Memory B cell (primary cell): ENCODE measurements at regions not wholly inside any gene's neighbourhood (a gene's known extent, or its start where the extent isn't known, plus 50 kb on each side); places are given as distances from the start of the nearest gene placed in this dataset.
"Not testable (repeated sequence)": the region's sequence is repeated elsewhere in the genome, so short reads cannot be mapped to it uniquely, and the experiment has no call there.

Source experiments
- ATAC-seq: fragments of 150-1000 bp; cut with Tn5 transposase; 2 replicates; pipeline ENCODE4 v1.10.0; 2021; ENCODE audit warnings: low read depth, mild to moderate bottlenecking, moderate library complexity
- DNase-seq, 2 donors: peaks; one replicate each; pipeline ENCODE4 v3.0.0; 2022; ENCODE audit warnings: low spot score in 2 of 2
- H3K27ac Mint-ChIP-seq: one replicate; pipeline ENCODE4 v1.8.0; 2022; ENCODE audit warnings: mild to moderate bottlenecking, moderate library complexity, mixed read lengths
- H3K27me3 Mint-ChIP-seq: one replicate; pipeline ENCODE4 v1.8.0; 2022; ENCODE audit warnings: mixed read lengths
- H3K36me3 Mint-ChIP-seq: one replicate; pipeline ENCODE4 v1.8.0; 2022; ENCODE audit warnings: mild to moderate bottlenecking, mixed read lengths
- H3K4me1 Mint-ChIP-seq: one replicate; pipeline ENCODE4 v1.8.0; 2022; ENCODE audit warnings: mixed read lengths
- H3K4me3 Mint-ChIP-seq: one replicate; pipeline ENCODE4 v1.8.0; 2022; ENCODE audit warnings: mild to moderate bottlenecking, moderate library complexity, mixed read lengths
- H3K9me3 Mint-ChIP-seq: one replicate; pipeline ENCODE4 v1.8.0; 2022; ENCODE audit warnings: mixed read lengths

DNA sequence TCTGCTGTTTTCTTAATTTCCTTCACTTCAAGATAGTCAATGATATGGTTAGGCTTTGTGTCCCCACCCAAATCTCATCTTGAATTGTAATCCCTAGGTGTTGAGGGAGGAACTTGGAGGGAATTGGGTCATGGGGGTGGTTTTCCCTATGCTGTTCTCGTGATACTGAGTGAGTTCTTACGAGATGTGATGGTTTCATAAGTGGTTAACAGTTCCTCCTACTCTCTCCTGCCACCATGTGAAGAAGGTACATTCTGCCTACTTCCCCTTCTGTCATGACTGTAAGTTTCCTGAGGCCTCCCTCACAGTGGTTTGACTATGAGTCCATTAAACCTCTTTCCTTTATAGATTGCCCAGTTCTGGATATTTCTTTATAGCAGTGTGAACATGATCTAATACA is 74.0 kb upstream of the SAMSN1 start:
- ATAC-seq, result peak; percentile 51

DNA sequence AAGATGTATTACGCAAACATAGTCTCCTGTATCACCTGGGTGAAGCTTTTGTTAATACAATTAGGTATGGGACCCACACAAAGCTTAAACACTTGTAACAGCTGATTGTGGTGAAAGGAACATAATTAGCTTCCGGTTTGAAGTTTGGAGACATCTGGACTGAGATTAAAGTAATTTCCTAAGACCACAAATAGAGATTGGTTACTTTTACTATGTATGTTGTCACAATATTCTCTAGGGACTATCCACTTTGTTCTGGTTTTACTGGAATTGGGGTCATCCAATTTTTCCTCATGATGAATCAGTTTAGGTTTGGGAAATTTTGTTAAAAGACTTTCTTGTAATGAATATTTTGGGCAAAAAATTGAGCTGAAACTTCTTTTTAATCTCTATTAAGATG is 71.8 kb upstream of the SAMSN1 start:
- peaks cover 6% of the 10 kb centered on the region for H3K9me3 Mint-ChIP-seq
- peak overlapping the region; percentile 86 for H3K27ac Mint-ChIP-seq
- peak; percentile 18 for ATAC-seq
- H3K27me3 Mint-ChIP-seq, result no peaks in the 10 kb centered on the region
- no peak for DNase-seq
- no peaks in the 10 kb centered on the region for H3K36me3 Mint-ChIP-seq
- H3K4me1 Mint-ChIP-seq, result peaks cover 26% of the 10 kb centered on the region
- no peak overlapping the region for H3K4me3 Mint-ChIP-seq

More for the DNA sequence above, 74.0 kb upstream of the SAMSN1 start:
- Mint-ChIP-seq H3K4me3 (no peak overlapping the region), H3K9me3 (peaks cover 8% of the 10 kb centered on the region), H3K4me1 (peaks cover 28% of the 10 kb centered on the region), H3K27ac (no peak overlapping the region), H3K27me3 (no peaks in the 10 kb centered on the region), H3K36me3 (no peaks in the 10 kb centered on the region)
- no peak for DNase-seq

DNA sequence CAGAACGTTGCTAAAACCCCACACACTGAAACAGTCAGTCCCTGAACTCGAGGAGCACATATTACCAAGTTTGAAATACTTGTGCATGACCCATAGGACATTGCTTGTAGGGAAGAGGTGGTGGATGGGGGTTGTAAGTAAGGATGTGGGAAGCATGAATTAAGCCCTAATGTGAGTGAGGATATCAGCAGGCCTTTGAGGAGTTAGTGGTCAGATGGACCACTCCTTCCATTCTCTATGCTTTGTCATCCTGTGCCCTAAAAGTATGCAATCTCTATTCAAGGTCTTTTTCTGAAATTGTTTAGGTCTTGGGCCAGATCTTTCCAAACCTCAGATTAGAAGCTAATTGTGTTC is 70.9 kb upstream of the SAMSN1 start:
- Mint-ChIP-seq H3K4me3 (peak overlapping the region; percentile 45), H3K36me3 (no peaks in the 10 kb centered on the region), H3K9me3 (peaks cover 2% of the 10 kb centered on the region), H3K27ac (peak overlapping the region; percentile 86), H3K4me1 (peaks cover 26% of the 10 kb centered on the region), H3K27me3 (no peaks in the 10 kb centered on the region)
- DNase-seq (no peak), ATAC-seq (no peak)

DNA sequence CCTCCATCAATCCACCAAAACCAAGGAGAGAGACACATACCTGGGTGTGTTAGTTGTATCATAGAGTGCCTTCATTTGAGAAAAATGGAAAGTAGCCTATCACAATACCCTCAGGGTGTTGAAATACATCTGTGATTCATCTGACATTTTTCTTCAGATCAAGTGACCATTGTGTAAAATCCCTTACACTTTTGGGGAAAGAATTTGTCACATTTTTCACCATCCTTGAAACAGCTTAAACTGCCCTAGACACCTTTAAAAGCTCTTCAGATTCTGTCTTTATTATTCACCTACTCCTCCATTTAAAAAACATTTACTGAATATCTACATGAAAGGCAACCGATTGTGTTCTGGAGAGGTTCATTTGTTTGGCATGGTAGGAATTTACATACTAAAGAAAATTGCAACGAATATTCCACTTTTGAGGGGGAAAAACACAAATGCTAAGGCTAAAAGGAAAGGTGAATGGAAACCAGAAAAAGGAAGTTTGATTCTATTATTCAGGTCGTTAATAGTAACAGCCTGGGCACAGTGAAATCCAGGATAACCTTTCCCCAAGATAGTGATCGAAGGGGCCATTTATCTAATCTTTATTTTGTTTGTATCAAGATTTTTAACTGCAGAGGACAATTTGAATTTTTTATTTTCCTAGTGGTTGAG is 70.4 kb upstream of the SAMSN1 start:
- Mint-ChIP-seq H3K4me3 (peak overlapping the region; percentile 45), H3K27ac (peak overlapping the region; percentile 86), H3K36me3 (no peaks in the 10 kb centered on the region), H3K9me3 (peaks cover 2% of the 10 kb centered on the region), H3K4me1 (peaks cover 26% of the 10 kb centered on the region), H3K27me3 (no peaks in the 10 kb centered on the region)
- no peak for DNase-seq
- ATAC-seq, result peak; percentile 40

DNA sequence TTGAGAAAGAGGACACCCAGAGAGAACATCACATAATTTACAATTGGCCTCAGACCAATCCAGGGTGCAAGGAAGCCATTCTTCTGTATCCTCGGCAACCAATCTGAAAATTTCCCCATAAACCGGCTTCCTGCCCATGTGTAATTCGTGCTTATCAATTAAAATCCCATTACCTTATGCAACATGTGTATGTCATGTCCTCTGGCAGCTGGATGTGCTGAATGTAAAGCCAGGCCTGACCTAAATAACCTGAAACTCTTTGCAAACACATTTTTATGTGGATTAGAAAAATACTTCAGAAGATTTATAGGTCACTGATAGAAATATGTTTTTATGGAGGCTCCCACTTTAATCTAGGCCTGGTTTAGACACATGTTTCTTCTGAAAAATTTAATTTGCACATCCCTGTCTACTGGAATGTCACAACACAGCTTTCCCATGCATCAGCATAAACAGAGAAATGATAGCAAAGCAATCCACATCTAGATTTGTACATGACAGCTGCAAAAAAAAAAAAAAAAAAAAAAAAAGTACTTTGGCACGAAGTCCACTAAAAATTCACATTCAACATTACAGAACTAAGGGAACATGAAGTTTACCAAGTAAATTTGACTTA is 69.4 kb upstream of the SAMSN1 start:
- Mint-ChIP-seq H3K27ac (no peak overlapping the region), H3K9me3 (peaks cover 2% of the 10 kb centered on the region), H3K4me3 (no peak overlapping the region), H3K4me1 (peaks cover 27% of the 10 kb centered on the region), H3K36me3 (peaks cover 2% of the 10 kb centered on the region), H3K27me3 (no peaks in the 10 kb centered on the region)
- no peak for ATAC-seq
- no peak for DNase-seq

DNA sequence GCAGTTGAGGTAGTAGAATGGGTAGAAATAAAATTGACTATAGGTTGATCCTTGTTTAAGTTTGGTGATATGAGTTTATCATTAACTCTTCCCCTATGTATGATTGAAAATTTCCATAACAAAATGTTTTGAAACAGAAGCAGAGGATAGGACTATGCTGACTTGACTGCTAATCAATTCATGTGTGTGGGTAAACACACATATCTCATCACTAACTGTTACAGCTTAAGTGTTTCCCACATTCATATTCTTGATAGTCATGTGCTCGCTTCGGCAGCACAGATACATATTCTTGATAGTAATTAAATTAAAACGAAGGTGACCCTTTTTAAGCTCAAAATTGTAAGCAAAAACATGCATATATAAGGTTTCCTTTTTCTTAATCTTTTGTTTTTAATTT is 68.2 kb upstream of the SAMSN1 start:
- DNase-seq (no peak), ATAC-seq (no peak)
- Mint-ChIP-seq H3K36me3 (peaks cover 3% of the 10 kb centered on the region), H3K4me3 (no peak overlapping the region), H3K9me3 (peaks cover 1% of the 10 kb centered on the region), H3K27me3 (no peaks in the 10 kb centered on the region), H3K27ac (no peak overlapping the region), H3K4me1 (peaks cover 28% of the 10 kb centered on the region)

DNA sequence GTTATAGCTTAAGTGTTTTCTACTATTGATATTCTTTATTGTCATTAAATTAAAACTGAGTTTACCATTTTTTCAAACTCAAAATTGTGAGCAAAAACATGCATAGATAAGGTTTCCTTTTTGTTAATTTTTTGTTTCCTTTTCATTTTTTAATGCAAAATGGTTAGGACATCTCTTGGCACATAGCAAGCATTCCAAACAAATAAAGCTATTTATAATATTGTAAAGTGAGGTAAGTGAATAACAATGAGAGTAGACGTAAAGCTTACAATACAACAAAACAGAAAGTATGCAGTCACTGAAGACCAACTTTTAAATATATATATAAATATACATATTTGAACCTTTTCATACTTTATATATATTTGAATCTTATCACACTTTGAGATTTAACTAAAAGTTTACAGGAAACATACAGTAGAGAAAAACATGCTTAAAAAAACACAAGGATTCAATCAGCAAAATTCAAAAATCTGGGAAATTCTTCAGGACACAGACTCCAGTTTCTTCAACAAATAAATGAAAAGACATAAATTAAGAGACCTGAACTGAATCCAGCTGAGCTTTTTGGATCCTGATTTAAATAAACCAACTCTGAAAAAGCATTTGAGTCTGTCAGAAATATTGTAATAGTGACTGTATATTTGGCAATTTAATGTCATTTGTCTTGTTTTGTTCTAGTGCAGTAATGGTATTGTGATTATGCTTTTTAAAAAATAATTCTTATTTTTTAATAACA is 67.5 kb upstream of the SAMSN1 start:
- H3K4me3 Mint-ChIP-seq, result no peak overlapping the region
- ATAC-seq (no peak), DNase-seq (no peak)
- H3K27ac Mint-ChIP-seq, result no peak overlapping the region
- H3K4me1 Mint-ChIP-seq, result peaks cover 29% of the 10 kb centered on the region
- H3K36me3 Mint-ChIP-seq, result peaks cover 3% of the 10 kb centered on the region
- no peaks in the 10 kb centered on the region for H3K27me3 Mint-ChIP-seq
- peaks cover 1% of the 10 kb centered on the region for H3K9me3 Mint-ChIP-seq

DNA sequence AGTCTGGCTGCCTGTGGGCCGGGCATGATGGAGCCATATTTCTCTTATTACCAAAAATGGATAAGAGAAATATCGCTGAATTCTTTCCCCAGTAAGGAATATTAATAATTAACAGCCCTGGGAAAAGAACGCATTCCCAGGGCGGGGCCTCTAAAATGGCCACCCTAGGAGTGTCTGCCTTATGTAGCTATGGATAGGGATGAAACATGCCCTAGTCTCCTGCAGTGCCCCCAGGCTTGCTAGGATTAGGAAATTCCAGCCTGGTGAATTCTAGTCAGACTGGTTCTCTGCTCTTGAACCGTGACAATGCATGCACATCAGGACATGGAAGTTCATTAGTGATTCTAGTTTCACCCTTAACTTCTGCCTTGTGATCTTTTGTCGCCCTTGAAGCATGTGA is 64.0 kb upstream of the SAMSN1 start:
- H3K36me3 Mint-ChIP-seq, H3K27me3 Mint-ChIP-seq, DNase-seq, H3K9me3 Mint-ChIP-seq, H3K4me1 Mint-ChIP-seq, ATAC-seq: not testable (repeated sequence)
- Mint-ChIP-seq H3K4me3 (peak overlapping the region; percentile 58), H3K27ac (peak overlapping the region; percentile 55)

DNA sequence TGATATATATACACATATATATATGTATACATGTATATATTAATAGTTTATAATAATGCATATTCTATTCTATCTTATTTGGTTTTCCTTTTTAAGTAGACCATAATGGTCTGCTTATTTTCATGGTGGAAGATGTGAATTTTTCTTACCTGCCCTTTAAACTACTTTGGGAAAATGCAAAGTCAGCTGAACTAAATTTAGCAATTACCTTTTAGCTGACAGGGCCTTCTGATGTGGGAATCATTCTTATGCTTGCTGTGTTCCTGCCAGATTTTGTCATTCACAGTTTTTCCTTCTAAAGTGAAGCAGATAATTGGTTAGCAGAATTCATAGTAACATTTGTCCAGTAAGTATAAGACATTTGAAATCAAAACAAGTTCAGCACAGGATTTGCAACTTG is 63.2 kb upstream of the SAMSN1 start:
- H3K4me3 Mint-ChIP-seq, result no peak overlapping the region
- H3K27ac Mint-ChIP-seq, result no peak overlapping the region
- H3K4me1 Mint-ChIP-seq, result peaks cover 8% of the 10 kb centered on the region
- no peaks in the 10 kb centered on the region for H3K27me3 Mint-ChIP-seq
- ATAC-seq (no peak), DNase-seq (no peak)
- H3K36me3 Mint-ChIP-seq, result peaks cover 3% of the 10 kb centered on the region
- H3K9me3 Mint-ChIP-seq, result peaks cover 1% of the 10 kb centered on the region

DNA sequence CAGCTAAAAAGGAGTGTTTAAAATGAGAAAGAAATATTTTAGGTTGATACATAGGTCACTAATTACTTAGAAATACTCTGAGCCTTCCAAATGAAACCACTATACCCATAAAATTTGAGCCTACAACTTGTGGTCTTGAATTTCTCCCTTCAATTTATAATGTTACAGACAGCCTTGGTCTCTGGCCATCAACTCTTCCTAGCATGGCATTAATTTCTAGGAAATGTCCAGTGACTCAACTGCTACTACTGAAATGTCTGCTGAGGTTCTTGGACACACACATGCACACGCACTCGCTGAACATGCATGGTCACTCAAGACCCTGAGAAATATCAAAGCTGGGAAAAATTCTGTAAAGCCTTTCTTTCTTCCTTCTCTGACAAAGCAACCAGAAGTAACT is 61.1 kb upstream of the SAMSN1 start:
- no peaks in the 10 kb centered on the region for H3K27me3 Mint-ChIP-seq
- no peak for ATAC-seq

DNA sequence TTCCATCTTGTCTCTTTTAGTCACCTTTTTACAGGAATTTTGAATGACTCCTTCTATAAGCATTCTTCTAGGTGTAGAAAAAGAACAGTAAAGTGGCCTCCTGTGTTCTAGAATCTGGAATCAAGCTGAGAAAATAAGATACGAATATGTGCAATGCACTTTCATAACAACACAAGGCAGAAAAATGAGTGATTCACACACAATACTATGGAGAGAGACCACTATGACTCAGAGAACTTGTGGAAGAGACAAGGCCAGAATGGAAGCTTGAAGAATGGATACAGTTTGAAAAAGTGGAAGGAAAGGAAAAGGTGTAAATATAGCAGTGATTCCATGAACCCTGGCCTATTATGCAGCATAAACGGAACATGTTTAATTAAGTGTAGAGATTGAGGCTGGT is 57.1 kb upstream of the SAMSN1 start:
- no peak overlapping the region for H3K27ac Mint-ChIP-seq
- DNase-seq (no peak), ATAC-seq (no peak)
- no peaks in the 10 kb centered on the region for H3K27me3 Mint-ChIP-seq
- H3K9me3 Mint-ChIP-seq, result no peaks in the 10 kb centered on the region
- H3K4me3 Mint-ChIP-seq, result no peak overlapping the region
- H3K36me3 Mint-ChIP-seq, result no peaks in the 10 kb centered on the region
- peaks cover 12% of the 10 kb centered on the region for H3K4me1 Mint-ChIP-seq

More for the DNA sequence above, 61.1 kb upstream of the SAMSN1 start:
- no peak for DNase-seq
- Mint-ChIP-seq H3K27ac (no peak overlapping the region), H3K4me3 (no peak overlapping the region), H3K36me3 (peaks cover 3% of the 10 kb centered on the region), H3K9me3 (peaks cover 1% of the 10 kb centered on the region), H3K4me1 (peaks cover 17% of the 10 kb centered on the region)

DNA sequence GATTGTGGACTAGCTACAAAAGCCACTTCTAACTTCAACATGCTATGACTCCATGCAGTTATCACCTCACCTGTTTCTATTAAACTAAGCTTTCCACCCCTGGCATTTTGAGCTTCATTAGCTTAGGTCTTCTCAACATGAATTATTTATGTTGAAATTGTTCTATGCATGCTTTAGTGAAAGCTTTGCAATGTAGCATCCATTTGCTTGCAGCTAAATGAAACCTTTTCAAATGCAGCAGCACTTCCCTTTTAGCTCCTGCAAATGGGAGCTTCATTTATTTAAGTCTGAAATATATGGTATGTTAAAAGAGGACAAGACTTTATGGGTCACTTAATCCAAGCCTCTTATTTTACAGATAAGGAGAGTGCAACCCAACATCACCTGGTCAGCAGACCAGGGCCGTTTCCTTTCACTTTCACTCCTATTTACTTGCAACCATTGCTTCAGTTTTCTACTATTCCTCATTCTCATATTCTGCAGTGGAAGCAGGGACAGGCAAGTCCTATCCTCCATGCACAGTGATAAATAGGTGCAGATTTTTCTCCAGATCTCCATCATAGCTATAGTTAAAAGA is 56.4 kb upstream of the SAMSN1 start:
- Mint-ChIP-seq H3K4me3 (peak overlapping the region; percentile 41), H3K27me3 (no peaks in the 10 kb centered on the region), H3K36me3 (no peaks in the 10 kb centered on the region), H3K4me1 (peaks cover 12% of the 10 kb centered on the region), H3K27ac (no peak overlapping the region), H3K9me3 (no peaks in the 10 kb centered on the region)
- no peak for DNase-seq
- ATAC-seq, result peak; percentile 63

DNA sequence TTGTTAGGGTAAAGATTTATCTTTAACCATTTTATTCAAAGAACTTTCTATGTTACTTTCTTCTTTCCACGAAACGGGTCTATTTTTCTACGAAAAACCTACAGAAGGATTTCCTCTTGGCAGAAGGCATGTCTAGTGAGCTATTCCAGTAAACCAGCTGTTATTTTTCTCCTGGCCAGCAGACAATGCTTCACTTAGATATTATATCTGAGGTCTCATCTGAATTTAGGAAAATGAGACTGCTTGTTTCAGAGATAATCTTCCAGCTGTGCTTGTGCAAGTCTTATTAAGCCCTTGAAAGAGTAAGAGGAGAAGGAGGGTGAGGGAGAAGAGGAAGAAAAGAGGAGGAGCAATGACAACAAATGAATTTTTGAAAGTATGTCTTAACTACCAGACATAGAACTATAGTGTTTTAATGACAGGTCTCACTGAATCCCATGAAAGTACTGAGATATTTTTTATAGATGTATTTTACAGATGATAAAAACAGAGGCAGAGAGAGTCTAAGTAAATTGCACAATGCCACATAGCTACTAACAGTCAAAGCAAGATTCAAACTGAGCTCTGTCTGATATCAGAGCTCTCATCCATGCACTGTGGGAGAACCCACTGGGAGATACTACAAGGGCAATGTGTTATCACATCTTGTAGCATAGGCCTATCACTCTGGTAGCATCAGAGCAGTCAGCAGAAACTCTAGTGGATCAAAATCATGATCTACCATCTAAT is 54.6 kb upstream of the SAMSN1 start:
- no peak for DNase-seq
- H3K36me3 Mint-ChIP-seq, result peaks cover 3% of the 10 kb centered on the region
- no peak overlapping the region for H3K27ac Mint-ChIP-seq
- H3K4me3 Mint-ChIP-seq, result no peak overlapping the region
- peaks cover 12% of the 10 kb centered on the region for H3K4me1 Mint-ChIP-seq
- H3K27me3 Mint-ChIP-seq, result no peaks in the 10 kb centered on the region
- H3K9me3 Mint-ChIP-seq, result peaks cover 2% of the 10 kb centered on the region
- ATAC-seq, result no peak

DNA sequence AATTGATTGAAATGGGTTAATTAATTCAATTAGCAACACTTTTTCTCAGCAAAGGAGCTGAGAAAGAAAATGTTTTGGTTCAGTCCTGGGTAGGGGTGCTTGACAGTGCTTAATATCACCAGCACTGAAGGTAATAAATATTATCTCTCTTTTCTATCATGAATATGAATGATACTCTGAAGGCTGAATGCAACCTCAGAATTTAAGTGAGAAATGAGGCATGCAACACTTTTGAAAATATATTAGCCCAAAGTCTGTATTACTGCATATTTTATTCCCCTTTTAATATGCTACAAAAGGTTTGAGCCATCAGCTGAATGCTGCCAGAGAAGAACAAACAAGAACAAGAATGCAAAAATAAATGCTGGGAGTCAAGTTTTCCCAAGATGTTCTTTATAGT is 52.0 kb upstream of the SAMSN1 start:
- peaks cover 3% of the 10 kb centered on the region for H3K36me3 Mint-ChIP-seq
- no peak overlapping the region for H3K27ac Mint-ChIP-seq
- H3K27me3 Mint-ChIP-seq, result no peaks in the 10 kb centered on the region
- H3K4me3 Mint-ChIP-seq, result no peak overlapping the region
- DNase-seq (no peak), ATAC-seq (no peak)
- H3K4me1 Mint-ChIP-seq, result peaks cover 9% of the 10 kb centered on the region
- H3K9me3 Mint-ChIP-seq, result peaks cover 4% of the 10 kb centered on the region
